Prostate gland (tissue), 2 donors: ENCODE measurements at regions not wholly inside any gene's neighbourhood (a gene's known extent, or its start where the extent isn't known, plus 50 kb on each side); places are given as distances from the start of the nearest gene placed in this dataset.

Experiments
- DNase-seq: peaks from one replicate; pipeline ENCODE4 v3.0.0-alpha.2; 2019; ENCODE audit warnings: low spot score
- H3K27ac ChIP-seq, 2 donors: fragments of 200-600 bp; sonication (generic); 2 replicates each; pipeline ENCODE4 v1.5.1; 2017 to 2019
- H3K27me3 ChIP-seq: fragments of 200-600 bp; sonication (generic); replicated peaks from 2 replicates; pipeline ENCODE4 v1.5.1; 2019; ENCODE audit not compliant: insufficient read depth
- H3K36me3 ChIP-seq, 2 donors: fragments of 200-600 bp; sonication (generic); 1 replicate in 1 of 2; 2 replicates in 1 of 2; pipeline versions ENCODE4 v1.5.1 to v1.8.1; 2017 to 2019
- H3K4me1 ChIP-seq: fragments of 200-600 bp; sonication (generic); replicated peaks from 2 replicates; pipeline ENCODE4 v1.5.1; 2019
- H3K4me3 ChIP-seq, 2 donors: fragments of 200-600 bp; sonication (generic); 2 replicates each; pipeline ENCODE4 v1.5.1; 2017 to 2019
- H3K9me3 ChIP-seq: fragments of 200-600 bp; sonication (generic); 2 replicates; pipeline ENCODE4 v1.5.1; 2017
- CTCF ChIP-seq, 4 experiments: fragments of 200-600 bp in 2 of 4; fragments of 450-650 bp in 2 of 4; sonication (generic) in 2 of 4; IDR thresholded peaks; 1 replicate in 3 of 4; 2 replicates in 1 of 4; pipeline ENCODE4 v1.5.1; 2016 to 2019; ENCODE audit warnings: antibody characterized with exemption in 4 of 4, mild to moderate bottlenecking in 2 of 4, moderate library complexity in 2 of 4
- POLR2A ChIP-seq: fragments of 450-650 bp; IDR thresholded peaks from one replicate; pipeline ENCODE4 v1.6.1; 2016; ENCODE audit warnings: antibody characterized with exemption, mild to moderate bottlenecking
- POLR2AphosphoS5 ChIP-seq: sonication (generic); formaldehyde crosslinking; IDR thresholded peaks from one replicate; pipeline ENCODE4 v1.6.1; 2017; ENCODE audit warnings: antibody characterized with exemption
- WGBS: methylation state at CpG from one replicate; pipeline ENCODE4 v1.1.5; 2018; 5-methylcytosine and 5-hydroxymethylcytosine counted together
- intact Hi-C: fragments of 100-400 bp; cut with DNase I; formaldehyde crosslinking; loops from one replicate; pipeline ENCODE4 v1.14.2; 2022

- DNase-seq, result no peak
- WGBS, result 88% methylated on average over 32 of the region's 37 CpGs
- H3K4me1 ChIP-seq, result peaks cover 4% of the 10 kb centered on the region
- no peaks in the 10 kb centered on the region for H3K27me3 ChIP-seq
- peak overlapping the region in 1 of 2 donors; percentile 35 for H3K27ac ChIP-seq
- H3K9me3 ChIP-seq, result no peaks in the 10 kb centered on the region
- no peak overlapping the region for H3K4me3 ChIP-seq
- no peaks in the 10 kb centered on the region for H3K36me3 ChIP-seq
- TF ChIP-seq POLR2A, result no peak
- no peak for TF ChIP-seq CTCF (IDR thresholded peaks at IDR 0.05)
- TF ChIP-seq POLR2AphosphoS5, result no peak
- intact Hi-C loops, result no loop called here
Measured at GRCh38 chr4:3670521-3671519, 95.4 kb upstream of the ADRA2C start.

DNA sequence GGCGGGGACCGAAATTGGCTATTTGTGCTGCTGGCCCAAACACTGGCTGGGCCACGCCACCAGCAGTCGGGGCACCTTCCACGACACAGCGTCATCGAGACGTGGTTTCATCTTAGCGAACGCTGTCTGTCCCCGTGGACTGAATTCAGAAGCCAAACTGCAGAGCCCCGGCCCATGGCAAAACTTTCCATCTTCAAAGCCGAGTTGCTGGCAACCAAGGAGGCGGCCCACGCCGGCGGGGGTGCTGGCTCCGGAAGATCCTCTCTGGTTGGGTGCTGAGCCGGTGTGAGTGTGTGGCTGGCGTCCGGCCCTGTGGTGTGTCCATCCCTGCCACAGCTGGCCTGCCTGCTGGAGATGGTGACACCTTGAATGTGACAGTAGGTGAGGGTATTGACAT, 96.6 kb upstream of the ADRA2C start:
- Histone ChIP-seq H3K36me3 (no peaks in the 10 kb centered on the region), H3K4me3 (no peak overlapping the region), H3K27me3 (no peaks in the 10 kb centered on the region), H3K4me1 (peaks cover 4% of the 10 kb centered on the region), H3K27ac (peak overlapping the region in 1 of 2 donors; percentile 23), H3K9me3 (no peaks in the 10 kb centered on the region)
- no peak for TF ChIP-seq CTCF (IDR thresholded peaks at IDR 0.05)
- TF ChIP-seq POLR2AphosphoS5, result no peak
- TF ChIP-seq POLR2A, result no peak
- WGBS, result 89% methylated on average over 21 of the region's 21 CpGs
- DNase-seq, result no peak
- intact Hi-C loops, result no loop called here

DNA sequence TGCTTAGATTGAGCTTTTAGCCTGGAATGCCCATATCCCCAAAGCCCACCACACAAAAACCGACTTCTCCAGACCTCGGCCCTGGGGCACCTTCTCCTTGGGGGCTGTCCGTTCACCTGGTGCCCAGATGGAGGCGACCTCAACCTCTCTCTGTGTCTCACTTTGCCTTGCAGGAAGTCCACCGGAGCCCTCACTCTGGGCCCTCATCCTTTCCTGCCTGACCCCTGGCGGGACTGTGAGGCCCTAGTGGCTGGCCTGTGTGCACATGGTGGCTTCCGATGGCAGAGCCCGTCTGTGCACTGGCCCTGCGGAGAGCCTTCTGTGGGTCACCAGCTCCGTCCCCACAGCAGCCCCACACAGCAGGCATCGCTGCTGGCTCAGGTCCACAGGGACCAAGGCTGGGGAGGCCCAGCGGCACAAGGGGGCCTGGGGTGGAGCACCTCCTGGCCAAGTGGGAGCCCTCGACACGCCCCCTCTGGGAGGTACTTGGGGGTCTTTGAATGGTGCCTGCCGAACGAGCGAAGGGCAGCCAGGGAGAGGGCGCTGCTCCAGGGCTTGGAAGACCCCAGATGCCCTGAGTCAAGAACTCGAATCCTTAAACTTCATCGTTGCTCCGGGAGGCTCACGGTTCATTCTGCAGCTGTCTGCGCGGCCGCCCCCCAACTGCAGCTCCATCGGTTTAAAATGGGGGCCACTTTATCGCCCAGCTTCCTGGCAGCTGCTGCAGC, 97.2 kb upstream of the ADRA2C start:
- Histone ChIP-seq H3K4me1 (peaks cover 4% of the 10 kb centered on the region), H3K27me3 (no peaks in the 10 kb centered on the region), H3K4me3 (no peak overlapping the region), H3K36me3 (no peaks in the 10 kb centered on the region), H3K9me3 (no peaks in the 10 kb centered on the region), H3K27ac (no peak overlapping the region)
- 90% methylated on average over 26 of the region's 27 CpGs for WGBS
- intact Hi-C loops, result no loop called here
- DNase-seq, result no peak
- TF ChIP-seq CTCF (IDR thresholded peaks at IDR 0.05), result no peak
- TF ChIP-seq POLR2AphosphoS5, result no peak
- no peak for TF ChIP-seq POLR2A

- intact Hi-C loops, result no loop called here
- H3K36me3 ChIP-seq, result no peaks in the 10 kb centered on the region
- TF ChIP-seq CTCF (IDR thresholded peaks at IDR 0.05) (no peak), POLR2A (no peak), POLR2AphosphoS5 (no peak)
- WGBS, result 86% methylated on average over 7 of the region's 7 CpGs
- no peaks in the 10 kb centered on the region for H3K9me3 ChIP-seq
- no peak overlapping the region for H3K4me3 ChIP-seq
- DNase-seq, result no peak
- H3K4me1 ChIP-seq, result peaks cover 4% of the 10 kb centered on the region
- H3K27me3 ChIP-seq, result no peaks in the 10 kb centered on the region
- H3K27ac ChIP-seq, result no peak overlapping the region
Measured at GRCh38 chr4:3667258-3667657, 98.9 kb upstream of the ADRA2C start.
